Body of pancreas (tissue), 4 donors: ENCODE measurements at regions not wholly inside any gene's neighbourhood (a gene's known extent, or its start where the extent isn't known, plus 50 kb on each side); places are given as distances from the start of the nearest gene placed in this dataset.

Experiments
- ATAC-seq: fragments of 150-250 bp; one replicate; pipeline ENCODE4 v1.9.1; 2016
- DNase-seq, 4 donors: peaks; one replicate each; pipeline ENCODE4 v3.0.0-alpha.2; 2019
- H3K27ac ChIP-seq, 4 donors: fragments of 200-600 bp; sonication (generic); 1 replicate in 3 of 4; 2 replicates in 1 of 4; pipeline versions ENCODE4 v1.5.1 to v1.6.1; 2016 to 2019; ENCODE audit warnings: mild to moderate bottlenecking in 1 of 4, mixed read lengths in 1 of 4, moderate library complexity in 1 of 4
- H3K27me3 ChIP-seq, 2 donors: fragments of 200-600 bp; sonication (generic); one replicate each; pipeline ENCODE4 v1.6.0; 2016; ENCODE audit warnings: mild to moderate bottlenecking in 1 of 2
- H3K36me3 ChIP-seq, 2 donors: fragments of 200-600 bp; sonication (generic); replicated peaks in 1 of 2; 2 replicates each; pipeline ENCODE4 v1.5.1; 2016; ENCODE audit warnings: low read depth in 2 of 2; ENCODE audit not compliant: insufficient read depth in 1 of 2
- H3K4me1 ChIP-seq: fragments of 200-600 bp; sonication (generic); one replicate; pipeline ENCODE4 v1.6.0; 2016
- H3K4me3 ChIP-seq, 2 donors: fragments of 200-600 bp; sonication (generic); 1 replicate in 1 of 2; 2 replicates in 1 of 2; pipeline ENCODE4 v1.5.1; 2016 to 2019
- H3K9me3 ChIP-seq, 3 donors: fragments of 200-600 bp; sonication (generic); 1 replicate in 2 of 3; 2 replicates in 1 of 3; pipeline ENCODE4 v1.5.1; 2016
- POLR2A ChIP-seq, 3 donors: fragments of 450-650 bp; IDR thresholded peaks; one replicate each; pipeline ENCODE4 v1.6.1; 2016; ENCODE audit warnings: antibody characterized with exemption in 3 of 3, mild to moderate bottlenecking in 2 of 3
- WGBS, 2 donors: methylation state at CpG; one replicate each; pipeline ENCODE4 v1.1.5; 2017; 5-methylcytosine and 5-hydroxymethylcytosine counted together
- intact Hi-C: fragments of 100-400 bp; cut with DNase I; formaldehyde crosslinking; loops from one replicate; pipeline ENCODE4 v1.15.1; 2023
- TF ChIP-seq, protein P1 (sequence below), 7 experiments: fragments of 450-650 bp in 4 of 7; fragments of 200-600 bp in 3 of 7; sonication (generic) in 3 of 7; IDR thresholded peaks; one replicate each; pipeline ENCODE4 v1.5.1; 2016 to 2019; ENCODE audit warnings: antibody characterized with exemption in 7 of 7

DNA sequence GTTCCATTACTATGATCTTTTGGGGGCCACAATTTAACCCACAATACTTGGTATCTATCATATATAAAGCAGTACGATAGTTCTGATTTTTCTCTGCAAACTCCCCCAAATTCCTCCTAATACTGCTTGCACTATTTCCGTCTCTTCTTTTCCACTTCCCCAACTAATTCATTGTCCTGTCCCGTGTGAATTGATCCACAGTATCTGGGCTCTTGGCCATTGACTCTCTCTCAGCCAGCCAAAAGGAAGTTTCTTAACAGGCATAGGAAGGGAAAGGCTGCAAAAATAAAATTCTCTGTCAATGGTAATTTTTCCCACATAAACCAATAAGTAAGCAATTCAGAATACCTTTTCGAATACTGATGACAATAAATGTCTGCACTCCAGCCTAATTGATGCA lies 91.7 kb upstream of the DSCAM start:
- H3K4me3 ChIP-seq: no peak overlapping the region
- H3K27me3 ChIP-seq: no peaks in the 10 kb centered on the region
- intact Hi-C loops: no loop called here
- TF ChIP-seq, protein P1, sequence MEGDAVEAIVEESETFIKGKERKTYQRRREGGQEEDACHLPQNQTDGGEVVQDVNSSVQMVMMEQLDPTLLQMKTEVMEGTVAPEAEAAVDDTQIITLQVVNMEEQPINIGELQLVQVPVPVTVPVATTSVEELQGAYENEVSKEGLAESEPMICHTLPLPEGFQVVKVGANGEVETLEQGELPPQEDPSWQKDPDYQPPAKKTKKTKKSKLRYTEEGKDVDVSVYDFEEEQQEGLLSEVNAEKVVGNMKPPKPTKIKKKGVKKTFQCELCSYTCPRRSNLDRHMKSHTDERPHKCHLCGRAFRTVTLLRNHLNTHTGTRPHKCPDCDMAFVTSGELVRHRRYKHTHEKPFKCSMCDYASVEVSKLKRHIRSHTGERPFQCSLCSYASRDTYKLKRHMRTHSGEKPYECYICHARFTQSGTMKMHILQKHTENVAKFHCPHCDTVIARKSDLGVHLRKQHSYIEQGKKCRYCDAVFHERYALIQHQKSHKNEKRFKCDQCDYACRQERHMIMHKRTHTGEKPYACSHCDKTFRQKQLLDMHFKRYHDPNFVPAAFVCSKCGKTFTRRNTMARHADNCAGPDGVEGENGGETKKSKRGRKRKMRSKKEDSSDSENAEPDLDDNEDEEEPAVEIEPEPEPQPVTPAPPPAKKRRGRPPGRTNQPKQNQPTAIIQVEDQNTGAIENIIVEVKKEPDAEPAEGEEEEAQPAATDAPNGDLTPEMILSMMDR (IDR thresholded peaks at IDR 0.05): no peak
- TF ChIP-seq POLR2A (IDR thresholded peaks at IDR 0.05): no peak
- H3K36me3 ChIP-seq: no peaks in the 10 kb centered on the region
- ATAC-seq (no peak), DNase-seq (no peak)
- H3K27ac ChIP-seq: no peak overlapping the region
- no peaks in the 10 kb centered on the region for H3K9me3 ChIP-seq
- 57 to 66% methylated on average over 4 of the region's 4 CpGs for WGBS, 2 donors
- H3K4me1 ChIP-seq: no peaks in the 10 kb centered on the region

GRCh38 chr21:40947713-40948112 lies 100.8 kb upstream of the DSCAM start:
- DNase-seq (no peak), ATAC-seq (no peak)
- Histone ChIP-seq H3K4me3 (no peak overlapping the region), H3K27me3 (no peaks in the 10 kb centered on the region), H3K4me1 (no peaks in the 10 kb centered on the region), H3K36me3 (no peaks in the 10 kb centered on the region), H3K9me3 (peaks cover 0 to 11% (median 0%) of the 10 kb centered on the region in 3 donors), H3K27ac (no peak overlapping the region)
- no peak for TF ChIP-seq POLR2A (IDR thresholded peaks at IDR 0.05)
- TF ChIP-seq, protein P1 (IDR thresholded peaks at IDR 0.05): no peak
- intact Hi-C loops: no loop called here
- 55 to 71% methylated on average over 3 of the region's 3 CpGs for WGBS, 2 donors

DNA sequence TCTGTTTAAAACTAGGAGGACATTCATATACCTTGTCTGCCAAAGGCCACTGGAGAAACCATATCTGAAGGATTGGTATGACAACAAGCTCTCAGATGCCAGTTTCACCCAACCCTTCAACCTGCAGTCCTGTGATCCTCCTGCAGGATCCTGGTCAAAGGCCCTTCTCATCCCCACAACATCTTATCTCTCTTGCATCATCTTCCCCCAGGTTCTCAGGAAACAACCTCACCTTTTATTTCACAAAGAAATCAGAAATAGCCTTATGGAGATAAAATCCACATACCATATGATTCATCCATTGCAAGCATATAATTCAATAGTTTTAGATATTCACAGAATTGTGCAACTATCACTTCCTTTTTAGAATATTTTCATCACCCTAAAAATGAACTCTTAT lies 104.0 kb upstream of the DSCAM start:
- no peaks in the 10 kb centered on the region for H3K27me3 ChIP-seq
- no peak overlapping the region for H3K27ac ChIP-seq
- H3K9me3 ChIP-seq: no peaks in the 10 kb centered on the region
- H3K4me3 ChIP-seq: no peak overlapping the region
- intact Hi-C loops: no loop called here
- DNase-seq (no peak), ATAC-seq (no peak)
- H3K36me3 ChIP-seq: no peaks in the 10 kb centered on the region
- no peaks in the 10 kb centered on the region for H3K4me1 ChIP-seq
- TF ChIP-seq POLR2A (IDR thresholded peaks at IDR 0.05): no peak
- TF ChIP-seq, protein P1 (IDR thresholded peaks at IDR 0.05): no peak

- no peak for DNase-seq
- Histone ChIP-seq H3K9me3 (no peaks in the 10 kb centered on the region), H3K4me1 (no peaks in the 10 kb centered on the region), H3K4me3 (no peak overlapping the region), H3K27ac (no peak overlapping the region), H3K27me3 (no peaks in the 10 kb centered on the region), H3K36me3 (no peaks in the 10 kb centered on the region)
- TF ChIP-seq POLR2A (IDR thresholded peaks at IDR 0.05): no peak
- intact Hi-C loops: no loop called here
- WGBS, 2 donors: 76 to 79% methylated on average over 6 of the region's 6 CpGs
- no peak for ATAC-seq
Observed at GRCh38 chr21:40952551-40953323, 105.8 kb upstream of the DSCAM start.

GRCh38 chr21:40964691-40965090 lies 117.7 kb upstream of the DSCAM start:
- Histone ChIP-seq H3K9me3 (no peaks in the 10 kb centered on the region), H3K4me3 (no peak overlapping the region), H3K27ac (no peak overlapping the region), H3K4me1 (no peaks in the 10 kb centered on the region), H3K27me3 (no peaks in the 10 kb centered on the region), H3K36me3 (no peaks in the 10 kb centered on the region)
- 51 to 54% methylated on average over 2 of the region's 2 CpGs for WGBS, 2 donors
- DNase-seq: no peak
- ATAC-seq: no peak
- TF ChIP-seq, protein P1 (IDR thresholded peaks at IDR 0.05): no peak
- no peak for TF ChIP-seq POLR2A (IDR thresholded peaks at IDR 0.05)
- intact Hi-C loops: no loop called here
